Suprapubic skin (tissue), 4 donors: ENCODE measurements at regions not wholly inside any gene's neighbourhood (a gene's known extent, or its start where the extent isn't known, plus 50 kb on each side); places are given as distances from the start of the nearest gene placed in this dataset.

Experiments
- DNase-seq, 2 donors: peaks; one replicate each; pipeline ENCODE4 v3.0.0-alpha.2; 2019; ENCODE audit warnings: low spot score in 2 of 2
- H3K27ac ChIP-seq: fragments of 200-600 bp; sonication (generic); one replicate; pipeline ENCODE4 v1.5.1; 2019
- H3K27me3 ChIP-seq: fragments of 200-600 bp; sonication (generic); one replicate; pipeline ENCODE4 v1.5.1; 2019
- H3K36me3 ChIP-seq: fragments of 200-600 bp; sonication (generic); one replicate; pipeline ENCODE4 v1.5.1; 2019
- H3K4me1 ChIP-seq: fragments of 200-600 bp; sonication (generic); one replicate; pipeline ENCODE4 v1.5.1; 2019
- H3K4me3 ChIP-seq: fragments of 200-600 bp; sonication (generic); one replicate; pipeline ENCODE4 v1.5.1; 2019; ENCODE audit warnings: mild to moderate bottlenecking
- H3K9me3 ChIP-seq: fragments of 200-600 bp; sonication (generic); one replicate; pipeline ENCODE4 v1.5.1; 2019
- CTCF ChIP-seq, 2 donors: fragments of 200-600 bp in 1 of 2; fragments of 450-650 bp in 1 of 2; sonication (generic) in 1 of 2; IDR thresholded peaks; one replicate each; pipeline ENCODE4 v1.5.1; 2016 to 2019; ENCODE audit warnings: antibody characterized with exemption in 2 of 2, mild to moderate bottlenecking in 1 of 2, moderate library complexity in 1 of 2
- EP300 ChIP-seq: sonication (generic); formaldehyde crosslinking; IDR thresholded peaks from one replicate; pipeline ENCODE4 v1.6.1; 2017; ENCODE audit warnings: antibody characterized with exemption
- POLR2A ChIP-seq, 2 donors: fragments of 450-650 bp; IDR thresholded peaks; one replicate each; pipeline ENCODE4 v1.6.1; 2017; ENCODE audit warnings: antibody characterized with exemption in 2 of 2, mild to moderate bottlenecking in 2 of 2, moderate library complexity in 2 of 2
- POLR2AphosphoS5 ChIP-seq, 3 donors: sonication (generic); formaldehyde crosslinking; IDR thresholded peaks; one replicate each; pipeline ENCODE4 v1.6.1; 2017; ENCODE audit warnings: antibody characterized with exemption in 3 of 3
- WGBS: methylation state at CpG from one replicate; pipeline ENCODE4 v1.1.5; 2018; 5-methylcytosine and 5-hydroxymethylcytosine counted together

DNA sequence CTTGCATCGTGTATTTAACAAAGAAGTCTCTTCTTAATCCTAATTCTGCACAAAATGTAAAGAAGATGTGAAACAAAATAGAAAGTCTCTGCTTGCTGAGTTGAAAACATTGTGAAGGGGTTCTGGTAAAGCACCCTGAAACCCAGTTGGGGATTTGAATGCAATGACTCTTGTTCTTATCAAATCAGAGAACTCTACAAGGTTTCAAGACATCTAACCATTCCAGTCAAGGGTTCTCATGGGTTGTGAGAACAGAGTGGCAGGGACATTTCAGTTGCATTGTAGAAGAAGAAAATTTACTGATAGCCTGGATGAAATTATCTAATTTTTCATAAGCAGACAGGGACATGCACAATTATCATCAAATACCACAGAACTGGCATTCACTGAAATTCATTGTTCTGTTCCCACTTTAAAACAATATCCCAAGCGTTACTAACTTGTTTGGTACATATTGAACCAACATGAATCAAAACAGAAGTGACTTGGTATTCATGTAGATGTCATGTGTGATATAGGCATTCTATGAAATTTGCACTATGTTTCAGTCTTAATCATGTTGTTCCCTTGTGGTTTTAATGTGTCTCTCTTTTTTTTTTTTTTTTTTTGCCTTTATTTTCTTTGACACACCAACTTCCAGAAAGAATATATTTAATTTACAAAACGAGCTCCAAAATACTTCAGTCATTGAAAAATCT lies 563.3 kb downstream of the IRX1 start:
- no peak for DNase-seq
- 67% methylated on average over 3 of the region's 3 CpGs for WGBS
- H3K4me3 ChIP-seq: no peak overlapping the region
- H3K36me3 ChIP-seq: no peaks in the 10 kb centered on the region
- no peak overlapping the region for H3K27ac ChIP-seq
- H3K9me3 ChIP-seq: peaks cover 5% of the 10 kb centered on the region
- TF ChIP-seq POLR2AphosphoS5 (IDR thresholded peaks at IDR 0.05): no peak
- H3K27me3 ChIP-seq: no peaks in the 10 kb centered on the region
- no peaks in the 10 kb centered on the region for H3K4me1 ChIP-seq

- no peak for TF ChIP-seq CTCF (IDR thresholded peaks at IDR 0.05)
- TF ChIP-seq EP300: no peak
- no peak for TF ChIP-seq POLR2A (IDR thresholded peaks at IDR 0.05)
- no peak for TF ChIP-seq POLR2AphosphoS5 (IDR thresholded peaks at IDR 0.05)
- no peak for DNase-seq
- Histone ChIP-seq H3K4me1 (no peaks in the 10 kb centered on the region), H3K9me3 (peaks cover 4% of the 10 kb centered on the region), H3K4me3 (no peak overlapping the region), H3K27me3 (no peaks in the 10 kb centered on the region), H3K27ac (no peak overlapping the region), H3K36me3 (no peaks in the 10 kb centered on the region)
- 77% methylated on average over 5 of the region's 5 CpGs for WGBS
These were observed 564.0 kb downstream of the IRX1 start for GRCh38 chr5:4159681-4160080.

DNA sequence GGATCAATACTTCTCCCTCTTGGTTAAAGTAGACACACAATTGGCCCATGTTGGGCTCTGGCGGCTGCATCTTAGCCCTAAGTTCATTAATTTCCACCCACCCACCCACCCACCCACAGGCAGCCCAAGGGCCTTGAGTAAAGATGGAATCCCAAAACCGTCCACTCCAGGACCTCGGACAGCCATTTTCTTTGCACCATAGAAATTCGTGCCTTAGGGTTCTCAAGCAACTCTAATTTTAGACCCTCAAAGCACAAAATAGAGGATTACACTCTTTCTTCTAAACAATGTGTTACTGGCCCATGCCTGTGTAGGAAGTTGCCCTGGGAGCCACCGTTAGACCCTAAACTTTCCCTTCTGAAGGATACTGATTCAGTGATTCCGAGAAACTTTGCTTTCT lies 568.5 kb downstream of the IRX1 start:
- DNase-seq: no peak
- H3K27me3 ChIP-seq: no peaks in the 10 kb centered on the region
- H3K4me1 ChIP-seq: no peaks in the 10 kb centered on the region
- H3K36me3 ChIP-seq: no peaks in the 10 kb centered on the region
- 90% methylated on average over 6 of the region's 6 CpGs for WGBS
- TF ChIP-seq POLR2AphosphoS5 (IDR thresholded peaks at IDR 0.05) (no peak), POLR2A (IDR thresholded peaks at IDR 0.05) (no peak), EP300 (no peak), CTCF (IDR thresholded peaks at IDR 0.05) (no peak)
- H3K27ac ChIP-seq: no peak overlapping the region
- H3K9me3 ChIP-seq: no peaks in the 10 kb centered on the region
- no peak overlapping the region for H3K4me3 ChIP-seq

DNA sequence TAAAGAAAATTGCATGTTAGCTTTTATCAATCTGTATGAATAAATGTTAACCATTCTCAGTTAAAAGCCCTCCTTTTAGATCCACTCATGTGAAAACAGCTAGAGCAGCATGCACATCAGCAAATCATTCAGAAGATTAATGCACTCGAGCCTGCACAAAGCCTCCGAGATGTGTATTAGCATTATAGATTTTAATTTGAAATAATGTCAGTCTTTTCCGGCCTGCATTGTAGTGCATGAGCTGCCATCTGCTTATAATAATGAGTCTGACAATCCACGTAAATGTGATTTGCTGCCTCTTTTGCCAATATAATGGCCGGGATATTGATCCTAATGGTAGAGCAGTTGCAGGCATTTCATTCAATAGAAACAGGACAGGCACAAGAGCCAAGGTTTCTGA lies 585.1 kb downstream of the IRX1 start:
- no peak for TF ChIP-seq POLR2AphosphoS5 (IDR thresholded peaks at IDR 0.05)
- TF ChIP-seq CTCF (IDR thresholded peaks at IDR 0.05): no peak
- no peak for TF ChIP-seq POLR2A (IDR thresholded peaks at IDR 0.05)
- no peak for TF ChIP-seq EP300
- Histone ChIP-seq H3K27ac (no peak overlapping the region), H3K9me3 (peaks cover 15% of the 10 kb centered on the region), H3K4me3 (no peak overlapping the region), H3K27me3 (no peaks in the 10 kb centered on the region), H3K36me3 (no peaks in the 10 kb centered on the region), H3K4me1 (no peaks in the 10 kb centered on the region)
- DNase-seq: no peak
- 77% methylated on average over 5 of the region's 5 CpGs for whole genome bisulfite sequencing

- no peaks in the 10 kb centered on the region for H3K27me3 ChIP-seq
- 96% methylated on average over 5 of the region's 5 CpGs for WGBS
These were observed 586.5 kb downstream of the IRX1 start for GRCh38 chr5:4182144-4182543.

More at GRCh38 chr5:4182144-4182543, 586.5 kb downstream of the IRX1 start:
- H3K4me3 ChIP-seq: no peak overlapping the region
- H3K9me3 ChIP-seq: peaks cover 15% of the 10 kb centered on the region
- DNase-seq: no peak
- TF ChIP-seq POLR2AphosphoS5 (IDR thresholded peaks at IDR 0.05) (no peak), POLR2A (IDR thresholded peaks at IDR 0.05) (no peak), CTCF (IDR thresholded peaks at IDR 0.05) (no peak)
- H3K27ac ChIP-seq: no peak overlapping the region
- no peaks in the 10 kb centered on the region for H3K4me1 ChIP-seq
- H3K36me3 ChIP-seq: no peaks in the 10 kb centered on the region
